Lung (tissue), 11 donors: ENCODE measurements at regions not wholly inside any gene's neighbourhood (a gene's known extent, or its start where the extent isn't known, plus 50 kb on each side); places are given as distances from the start of the nearest gene placed in this dataset.

Source experiments
- ATAC-seq: fragments of 200-7000 bp; cut with Tn5 transposase; one replicate; pipeline ENCODE4 v1.9.1; 2020; ENCODE audit warnings: moderate number of reproducible peaks; ENCODE audit not compliant: insufficient read depth, low FRiP score
- DNase-seq, 3 donors: peaks; one replicate each; pipeline ENCODE4 v3.0.0-alpha.2; 2013 to 2017
- H3K27ac ChIP-seq, 2 donors: one replicate each; pipeline ENCODE4 v1.5.1; 2013; ENCODE audit warnings: mild to moderate bottlenecking in 2 of 2, moderate library complexity in 2 of 2, control low read depth in 1 of 2, inconsistent platforms in 1 of 2, low read depth in 1 of 2, low read length in 1 of 2
- H3K27me3 ChIP-seq, 3 donors: one replicate each; pipeline ENCODE4 v1.5.1; 2013; ENCODE audit warnings: low read length in 2 of 3; ENCODE audit not compliant: control insufficient read depth in 3 of 3, insufficient read depth in 3 of 3
- H3K36me3 ChIP-seq, 4 donors: one replicate each; pipeline ENCODE4 v1.5.1; 2013; ENCODE audit warnings: low read length in 4 of 4, mild to moderate bottlenecking in 1 of 4, moderate library complexity in 1 of 4; ENCODE audit not compliant: control insufficient read depth in 4 of 4, insufficient read depth in 4 of 4
- H3K4me1 ChIP-seq, 5 donors: one replicate each; pipeline ENCODE4 v1.5.1; 2013; ENCODE audit warnings: low read length in 5 of 5, mild to moderate bottlenecking in 2 of 5, moderate library complexity in 1 of 5; ENCODE audit not compliant: control insufficient read depth in 5 of 5, insufficient read depth in 5 of 5
- H3K4me3 ChIP-seq: one replicate; pipeline ENCODE4 v1.5.1; 2013; ENCODE audit warnings: mild to moderate bottlenecking, control low read depth, moderate library complexity
- H3K9ac ChIP-seq, 2 donors: one replicate each; pipeline ENCODE4 v1.5.1; 2013; ENCODE audit warnings: low read length in 2 of 2, control low read depth in 1 of 2; ENCODE audit not compliant: insufficient read depth in 1 of 2
- H3K9me3 ChIP-seq, 4 donors: one replicate each; pipeline ENCODE4 v1.5.1; 2013; ENCODE audit warnings: low read length in 3 of 4, mild to moderate bottlenecking in 1 of 4, moderate library complexity in 1 of 4; ENCODE audit not compliant: control insufficient read depth in 4 of 4, insufficient read depth in 3 of 4
- CTCF ChIP-seq: IDR thresholded peaks from 2 replicates; pipeline ENCODE4 v1.5.1; 2012; ENCODE audit warnings: mild to moderate bottlenecking; ENCODE audit errors: control extremely low read depth, extremely low read depth
- WGBS, 2 donors: extraction: QIAGEN DNeasy Blood & Tissue Kit; methylation state at CpG; one replicate each; pipeline ENCODE4 v1.1.7; 2013; 5-methylcytosine and 5-hydroxymethylcytosine counted together
- donor health status: control.
- donor health status: control.
- donor health status: Bipolar disorder and iron deficiency.
- donor health status: healthy.
- donor health status: DM: yes; HTN: yes; CAD: no.

GRCh38 chr4:189779281-189779980 lies 161.2 kb upstream of the FRG1 start:
- TF ChIP-seq CTCF, result no peak
- Histone ChIP-seq H3K4me1 (no peaks in the 10 kb centered on the region), H3K27me3 (no peaks in the 10 kb centered on the region), H3K9ac (no peak overlapping the region), H3K9me3 (peaks cover 0 to 3% (median 2%) of the 10 kb centered on the region in 4 donors), H3K4me3 (no peak overlapping the region), H3K27ac (no peak overlapping the region), H3K36me3 (no peaks in the 10 kb centered on the region)
- WGBS, 2 donors, result 67 to 78% methylated on average over 7 of the region's 7 CpGs
- DNase-seq, result no peak
- ATAC-seq, result no peak

- TF ChIP-seq CTCF, result no peak
- no peak for DNase-seq
- H3K4me1 ChIP-seq, result no peaks in the 10 kb centered on the region
- no peak overlapping the region for H3K27ac ChIP-seq
- peaks cover 0 to 3% (median 2%) of the 10 kb centered on the region in 4 donors for H3K9me3 ChIP-seq
- no peak for ATAC-seq
- H3K9ac ChIP-seq, result no peak overlapping the region
- 64 to 82% methylated on average over 5 of the region's 5 CpGs for WGBS, 2 donors
- no peak overlapping the region for H3K4me3 ChIP-seq
- no peaks in the 10 kb centered on the region for H3K27me3 ChIP-seq
- H3K36me3 ChIP-seq, result no peaks in the 10 kb centered on the region
Measured at GRCh38 chr4:189780391-189780790, 160.3 kb upstream of the FRG1 start.

GRCh38 chr4:189784651-189785050 lies 156.0 kb upstream of the FRG1 start:
- ATAC-seq (no peak), DNase-seq (no peak)
- H3K27ac ChIP-seq, result no peak overlapping the region
- H3K9me3 ChIP-seq, result peaks cover 0 to 5% (median 2%) of the 10 kb centered on the region in 4 donors
- no peaks in the 10 kb centered on the region for H3K36me3 ChIP-seq
- H3K4me1 ChIP-seq, result peaks cover 0 to 4% (median 0%) of the 10 kb centered on the region in 5 donors
- H3K9ac ChIP-seq, result no peak overlapping the region
- TF ChIP-seq CTCF, result no peak
- no peaks in the 10 kb centered on the region for H3K27me3 ChIP-seq
- no peak overlapping the region for H3K4me3 ChIP-seq

- ATAC-seq (peak; percentile 9), DNase-seq (no peak)
- no peak overlapping the region for H3K4me3 ChIP-seq
- H3K36me3 ChIP-seq, result no peaks in the 10 kb centered on the region
- WGBS, 2 donors, result 51 to 55% methylated on average over 5 of the region's 5 CpGs
- no peak overlapping the region for H3K9ac ChIP-seq
- peaks cover 0 to 4% (median 0%) of the 10 kb centered on the region in 5 donors for H3K4me1 ChIP-seq
- H3K27me3 ChIP-seq, result no peaks in the 10 kb centered on the region
- no peak for TF ChIP-seq CTCF
- H3K27ac ChIP-seq, result no peak overlapping the region
- peaks cover 0 to 5% (median 2%) of the 10 kb centered on the region in 4 donors for H3K9me3 ChIP-seq
Measured at GRCh38 chr4:189785257-189785656, 155.4 kb upstream of the FRG1 start.
